IPS DF 4.7 (cell line): ENCODE measurements at regions not wholly inside any gene's neighbourhood (a gene's known extent, or its start where the extent isn't known, plus 50 kb on each side); places are given as distances from the start of the nearest gene placed in this dataset.

Experiments used
- DNase-seq: peaks from one replicate; pipeline ENCODE4 v3.0.0-alpha.2; 2013; ENCODE audit warnings: low spot score; ENCODE audit errors: extremely low read depth

- no peak for DNase-seq
Observed at GRCh38 chr14:54172562-54172961, 215.9 kb upstream of the BMP4 start.

DNA sequence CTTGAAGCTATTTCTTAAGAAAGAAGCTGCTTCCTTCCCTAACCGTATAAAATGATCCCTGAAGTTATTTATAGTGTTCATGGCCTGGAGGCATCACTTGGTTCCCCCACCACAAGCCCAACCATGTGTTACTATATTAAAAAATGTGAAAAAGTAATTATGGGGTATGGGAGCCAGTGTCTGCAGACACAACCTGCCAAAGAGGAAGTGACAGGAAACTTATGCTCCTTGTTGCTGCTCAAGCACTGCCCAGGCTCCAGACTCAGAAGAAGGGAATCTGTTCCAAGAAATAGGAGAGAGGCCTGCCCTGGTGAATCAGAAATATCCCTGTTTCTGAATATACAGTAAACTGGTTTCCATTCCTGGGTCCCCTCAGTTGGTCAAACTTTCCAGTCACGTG lies 217.2 kb upstream of the BMP4 start:
- no peak for DNase-seq

- DNase-seq: no peak
Observed at GRCh38 chr14:54174457-54174856, 217.8 kb upstream of the BMP4 start.

GRCh38 chr14:54175298-54175942 lies 218.8 kb upstream of the BMP4 start:
- DNase-seq: peak; percentile 60

GRCh38 chr14:54177019-54177418 lies 219.8 kb upstream of the CDKN3 start:
- DNase-seq: no peak

GRCh38 chr14:54177641-54178621 lies 218.9 kb upstream of the CDKN3 start:
- no peak for DNase-seq

GRCh38 chr14:54182419-54183045 lies 214.3 kb upstream of the CDKN3 start:
- DNase-seq: no peak

GRCh38 chr14:54186821-54187763 lies 209.7 kb upstream of the CDKN3 start:
- no peak for DNase-seq

- no peak for DNase-seq
Observed at GRCh38 chr14:54188064-54188666, 208.6 kb upstream of the CDKN3 start.

DNA sequence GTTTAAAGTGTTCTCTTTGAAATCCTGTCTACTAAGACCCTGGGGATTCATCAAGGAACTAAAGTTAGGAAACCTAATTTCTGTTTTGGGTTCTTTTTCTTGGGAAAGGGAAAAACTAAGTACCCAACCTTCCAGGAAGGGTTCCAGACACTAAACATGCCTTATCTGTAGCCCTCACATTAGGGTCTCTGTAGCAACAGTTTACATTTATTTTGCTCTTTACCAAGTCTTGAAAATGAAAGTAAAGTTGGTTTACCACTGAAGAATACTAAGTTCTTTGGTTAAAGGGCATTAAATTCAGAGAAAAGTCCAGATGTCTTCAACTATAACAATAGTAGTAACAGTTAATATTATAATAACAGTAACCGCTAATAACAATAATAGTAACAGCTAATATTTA lies 207.5 kb upstream of the CDKN3 start:
- no peak for DNase-seq

DNA sequence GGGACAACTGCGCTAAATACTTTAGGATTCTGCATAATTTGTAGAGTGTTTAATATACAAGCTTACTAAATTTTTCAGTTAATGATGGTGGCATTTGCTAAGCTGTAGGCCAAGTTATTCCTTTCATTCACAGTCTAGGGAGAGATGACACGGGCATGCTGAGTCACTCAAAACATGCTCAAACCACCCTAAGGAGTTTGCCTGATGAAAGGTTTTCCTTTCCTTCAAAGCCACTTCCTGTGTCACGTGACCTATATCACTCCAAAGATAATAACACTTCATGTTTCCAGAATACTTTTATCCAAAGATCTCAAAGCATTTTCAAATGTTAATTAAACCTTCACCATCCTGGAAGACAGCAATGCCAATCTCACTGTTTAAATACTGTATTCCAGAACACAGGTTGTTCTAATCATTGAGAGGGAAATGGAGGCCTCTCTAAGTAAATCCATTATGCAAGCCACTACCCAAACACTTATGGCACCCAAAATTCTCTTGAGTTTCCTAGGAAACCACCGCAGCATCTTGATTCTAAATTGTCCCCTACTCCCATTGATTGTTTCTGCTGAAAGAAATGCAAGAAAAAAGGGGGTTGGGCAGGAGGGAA lies 207.0 kb upstream of the CDKN3 start:
- no peak for DNase-seq

DNA sequence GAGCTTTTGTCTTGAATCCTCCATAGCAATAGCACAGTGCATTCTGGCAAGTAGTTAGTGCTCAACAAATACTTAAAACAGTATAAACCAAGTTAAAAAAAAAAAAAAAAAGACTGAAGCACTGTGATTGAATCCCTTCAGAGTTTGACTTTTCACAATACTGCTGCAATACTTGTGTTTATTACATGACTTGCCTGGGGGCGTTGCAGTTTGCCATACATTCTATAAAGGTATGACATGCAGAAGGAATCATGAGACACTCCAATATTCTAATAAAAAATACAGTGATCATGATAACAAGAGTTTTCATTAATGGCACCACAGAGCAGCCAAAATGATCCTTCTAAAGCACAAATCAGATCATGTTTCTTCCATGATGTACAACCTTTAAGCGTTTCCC lies 205.0 kb upstream of the CDKN3 start:
- no peak for DNase-seq

DNA sequence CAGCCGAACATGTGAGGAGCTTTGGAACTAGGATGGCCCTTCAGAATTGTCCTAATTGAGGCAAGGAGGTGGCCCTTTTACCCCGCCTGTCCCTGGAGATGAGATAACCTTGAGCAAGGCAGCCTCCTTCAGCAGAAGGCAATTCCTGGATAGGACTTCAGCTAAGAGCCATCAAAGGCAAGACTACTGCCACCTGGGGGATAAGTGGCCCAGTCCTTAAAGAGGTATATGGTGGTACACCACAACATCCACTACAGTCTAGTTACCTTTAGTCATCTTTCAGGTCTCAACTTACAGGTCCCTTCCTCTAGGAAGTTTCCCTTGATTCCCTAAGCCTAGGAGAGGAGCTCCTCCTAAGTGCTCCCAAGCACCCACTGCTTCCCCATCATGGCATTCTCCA lies 204.2 kb upstream of the CDKN3 start:
- DNase-seq: no peak

- DNase-seq: no peak
Observed at GRCh38 chr14:54193871-54194270, 202.9 kb upstream of the CDKN3 start.

DNA sequence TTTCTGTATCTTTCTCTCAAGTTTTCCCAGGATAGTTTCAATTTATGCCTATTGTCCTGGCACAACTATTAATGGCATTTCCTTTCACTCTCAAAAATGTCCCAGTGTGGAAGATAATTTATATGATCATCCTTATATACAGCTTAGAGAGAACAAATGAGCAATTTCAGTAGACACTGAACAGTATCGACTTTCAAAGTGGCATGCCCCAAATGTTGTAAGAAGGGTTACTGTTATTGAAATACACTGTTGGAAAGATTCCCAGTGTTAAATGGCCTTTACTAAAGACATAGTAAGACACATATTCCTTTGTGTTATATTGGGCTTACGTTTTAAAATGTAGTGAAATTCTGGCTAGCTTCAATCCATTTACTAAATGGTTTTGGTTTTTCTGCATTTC lies 202.3 kb upstream of the CDKN3 start:
- DNase-seq: no peak

DNA sequence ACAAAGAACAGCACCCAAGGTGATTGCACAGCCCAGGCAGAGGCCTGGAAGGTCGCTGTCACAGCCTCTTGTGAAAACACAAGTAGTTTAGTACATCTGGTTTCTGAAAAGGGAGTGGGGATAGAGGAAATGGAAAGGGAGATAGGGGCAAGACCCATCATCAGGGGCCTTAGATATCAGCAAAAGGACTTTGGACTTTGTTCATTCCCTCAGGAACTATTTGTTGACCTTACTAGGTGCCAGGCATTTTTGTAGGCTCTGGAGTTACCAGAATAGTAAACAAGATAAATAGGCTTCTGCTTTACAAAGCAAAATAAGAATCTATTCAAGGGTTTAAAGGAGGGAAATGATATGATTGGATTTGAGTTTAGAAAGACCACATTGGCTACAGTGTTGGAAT lies 199.4 kb upstream of the CDKN3 start:
- no peak for DNase-seq

- no peak for DNase-seq
Observed at GRCh38 chr14:54200726-54201125, 196.1 kb upstream of the CDKN3 start.

DNA sequence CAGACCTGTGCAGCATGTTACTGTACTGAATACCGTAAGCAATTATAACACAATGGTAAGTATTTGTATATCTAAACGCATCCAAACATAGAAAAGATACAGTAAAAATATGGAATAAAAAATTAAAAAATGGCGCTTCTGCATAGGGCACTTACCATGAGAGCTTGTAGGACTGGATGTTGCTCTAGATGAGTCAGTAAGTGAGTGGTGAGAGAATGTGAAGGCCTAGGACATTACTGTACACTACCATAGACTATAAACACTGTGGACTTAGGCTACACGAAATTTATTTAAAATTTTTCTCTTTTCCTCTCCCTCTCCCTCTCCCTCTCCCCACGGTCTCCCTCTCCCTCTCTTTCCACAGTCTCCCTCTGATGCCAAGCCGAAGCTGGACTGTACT lies 194.5 kb upstream of the CDKN3 start:
- DNase-seq: no peak

DNA sequence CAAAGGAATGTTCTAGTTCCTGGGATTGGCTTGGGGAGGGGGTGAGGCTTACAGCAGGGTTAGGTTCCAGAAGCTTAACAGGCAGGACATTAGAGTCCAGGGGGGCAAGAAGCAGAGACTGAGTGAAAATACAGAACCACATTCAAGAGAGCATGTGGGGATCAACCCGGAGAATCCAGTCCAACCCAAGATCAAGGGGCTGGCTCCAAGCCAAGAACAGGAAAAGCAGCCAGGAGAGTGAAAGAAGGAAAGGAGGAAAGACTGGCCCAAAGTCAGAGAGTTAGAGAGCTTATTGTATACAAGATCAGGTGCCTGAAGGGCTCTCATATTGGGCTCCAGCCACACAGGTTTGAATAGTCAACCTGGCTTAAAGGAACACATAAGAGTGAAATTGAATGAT lies 190.3 kb upstream of the CDKN3 start:
- DNase-seq: no peak

DNA sequence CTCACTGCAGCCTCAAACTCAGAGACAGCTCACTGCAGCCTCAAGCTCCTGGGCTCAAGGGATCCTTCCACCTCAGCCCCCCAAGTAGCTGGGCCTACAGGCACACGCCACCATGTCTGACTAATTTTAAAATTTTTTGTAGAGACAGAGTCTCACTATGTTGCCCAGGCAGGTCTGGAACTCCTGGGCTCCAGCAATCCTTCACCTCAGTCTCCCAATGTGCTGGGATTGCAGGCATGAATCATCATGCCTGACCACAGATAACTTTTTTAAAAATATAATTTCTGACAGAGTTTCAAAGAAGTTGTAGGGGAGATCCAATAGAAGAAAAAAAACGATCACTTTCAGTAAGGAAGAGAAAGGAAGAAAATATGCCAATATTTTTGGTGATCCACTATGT lies 189.7 kb upstream of the CDKN3 start:
- DNase-seq: no peak
